Stimulated activated CD4-positive, alpha-beta T cell treated with anti-CD3 and anti-CD28 coated beads, Interleukin-12 subunit alpha, Interleukin-12 subunit beta, amount 100 ng/mL, for 4 hours (primary cell): ENCODE measurements at regions not wholly inside any gene's neighbourhood (a gene's known extent, or its start where the extent isn't known, plus 50 kb on each side); places are given as distances from the start of the nearest gene placed in this dataset.

ENCODE experiments used
- DNase-seq: peaks from one replicate; pipeline ENCODE4 v3.0.0-alpha.2; 2020

GRCh38 chr17:33798308-33798707 lies 456.8 kb upstream of the CCL2 start:
- no peak for DNase-seq

GRCh38 chr17:33802349-33803198 lies 452.5 kb upstream of the CCL2 start:
- no peak for DNase-seq

- no peak for DNase-seq
These were observed 451.8 kb upstream of the CCL2 start for GRCh38 chr17:33803199-33803685.

- no peak for DNase-seq
These were observed 451.4 kb upstream of the CCL2 start for GRCh38 chr17:33803686-33804085.

DNA sequence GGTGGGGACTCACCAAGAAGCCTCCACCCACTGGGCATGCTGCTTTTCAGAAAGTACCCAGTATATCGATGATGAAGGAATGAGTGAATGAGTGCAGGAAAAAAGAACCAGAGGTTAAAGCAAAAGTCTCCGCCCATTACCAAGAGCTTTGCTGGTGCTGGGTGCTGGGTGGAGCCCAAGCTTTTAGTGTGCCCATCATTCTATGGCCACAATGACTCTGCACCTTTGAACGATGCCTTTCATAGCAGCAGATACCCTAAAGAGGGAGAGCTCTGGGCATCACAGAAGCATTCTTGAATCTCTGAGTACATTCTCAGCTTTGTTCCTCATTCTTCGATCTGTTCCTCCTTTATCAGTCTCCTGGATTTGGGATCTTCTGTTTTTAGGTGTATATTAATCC lies 450.7 kb upstream of the CCL2 start:
- DNase-seq = no peak

DNA sequence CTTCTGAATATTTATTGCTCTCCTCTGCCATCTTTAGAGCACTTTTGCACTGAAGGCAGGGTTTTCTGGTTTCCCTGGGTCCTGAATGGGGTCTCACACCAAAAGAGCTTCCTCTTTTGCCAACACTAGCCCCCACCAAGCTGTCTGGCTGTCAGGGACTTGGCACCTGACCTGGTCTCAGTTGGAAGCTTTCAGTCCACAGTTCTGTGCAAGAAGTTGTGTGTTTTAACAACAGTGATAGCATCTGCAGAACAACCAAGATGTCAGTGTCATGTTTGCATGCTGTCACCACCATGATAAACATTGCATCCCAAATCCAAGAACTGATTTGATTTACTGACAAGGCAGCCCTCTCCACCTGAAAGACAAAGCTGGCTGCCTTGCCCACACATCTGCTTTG lies 448.5 kb upstream of the CCL2 start:
- no peak for DNase-seq

DNA sequence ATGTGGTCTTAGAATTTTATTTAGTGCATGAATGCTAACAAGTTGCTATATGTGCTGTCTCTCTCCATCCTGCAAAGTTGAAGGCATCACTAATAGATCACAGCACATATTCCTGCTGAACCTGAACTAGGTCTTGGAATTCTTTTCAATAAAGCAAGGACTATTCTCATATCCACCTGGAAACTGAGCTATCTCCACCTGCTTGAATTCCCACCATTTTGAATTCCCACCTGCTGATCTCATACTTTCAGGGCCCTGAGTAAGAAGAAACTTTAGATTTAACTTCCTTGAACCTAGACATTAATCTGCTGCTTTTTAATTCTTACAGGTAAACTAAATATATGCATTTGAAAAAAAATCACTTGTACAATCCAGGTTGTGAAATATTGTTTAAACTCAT lies 445.3 kb upstream of the CCL2 start:
- DNase-seq = no peak

GRCh38 chr17:33811004-33811760 lies 443.9 kb upstream of the CCL2 start:
- no peak for DNase-seq

- no peak for DNase-seq
These were observed 443.0 kb upstream of the CCL2 start for GRCh38 chr17:33811984-33812577.

DNA sequence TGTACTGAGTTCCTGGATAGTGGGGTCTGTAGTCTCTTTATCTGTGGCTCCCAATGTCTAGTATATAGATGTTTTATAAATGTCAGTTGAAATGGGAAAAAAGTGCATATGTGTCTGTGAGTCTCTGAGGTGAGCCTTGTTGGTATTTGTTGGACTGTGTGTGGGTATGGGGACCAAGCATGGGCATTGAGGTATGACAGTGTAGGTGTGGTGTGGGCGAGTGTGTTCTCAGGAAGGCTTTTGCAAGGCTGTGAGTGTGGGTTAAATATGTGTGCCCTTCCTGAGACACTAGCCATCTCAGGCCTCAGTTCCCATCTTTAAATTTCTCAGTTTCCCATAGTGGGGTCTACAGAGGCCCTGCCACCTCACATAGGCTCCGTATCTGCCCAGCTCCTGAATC lies 440.2 kb upstream of the CCL2 start:
- no peak for DNase-seq

DNA sequence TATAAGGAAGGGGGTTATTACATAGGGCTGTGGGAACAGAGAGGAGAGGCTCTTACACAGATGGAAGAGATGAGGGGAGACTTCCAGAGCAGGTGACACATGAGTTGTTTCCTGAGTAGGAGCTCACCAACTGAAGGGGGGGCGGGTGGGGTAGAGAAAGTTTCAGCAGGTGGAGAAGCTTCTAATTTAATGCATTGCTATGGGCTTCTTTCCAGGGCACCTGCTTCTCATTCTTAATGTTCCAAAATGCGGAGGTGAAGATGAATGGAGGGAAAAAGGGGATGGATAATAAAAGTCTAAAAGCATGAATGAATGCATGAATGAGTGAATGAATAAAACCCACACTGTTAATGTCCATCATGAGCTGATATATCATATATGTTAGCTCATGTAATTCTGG lies 439.0 kb upstream of the CCL2 start:
- DNase-seq = no peak

GRCh38 chr17:33816842-33817617 lies 438.1 kb upstream of the CCL2 start:
- DNase-seq = no peak

DNA sequence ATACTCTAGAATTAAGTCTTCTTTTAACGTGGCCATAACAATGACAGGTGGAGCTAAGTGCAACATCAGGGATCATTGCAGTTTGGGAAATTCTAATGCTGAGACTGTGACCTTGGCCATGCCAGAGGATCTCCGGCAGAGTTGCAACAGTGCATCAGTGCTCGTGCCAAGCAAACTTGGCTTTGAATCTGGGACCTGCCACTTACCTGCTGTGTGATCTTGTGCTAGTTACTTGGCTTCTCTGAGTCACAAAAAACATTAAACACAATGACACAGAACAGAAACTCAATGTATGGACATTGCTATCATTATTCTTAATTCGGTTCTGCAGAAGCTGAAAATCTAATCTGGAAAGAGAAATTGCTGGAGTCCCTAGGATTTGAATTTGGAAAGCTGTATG lies 435.5 kb upstream of the CCL2 start:
- no peak for DNase-seq

DNA sequence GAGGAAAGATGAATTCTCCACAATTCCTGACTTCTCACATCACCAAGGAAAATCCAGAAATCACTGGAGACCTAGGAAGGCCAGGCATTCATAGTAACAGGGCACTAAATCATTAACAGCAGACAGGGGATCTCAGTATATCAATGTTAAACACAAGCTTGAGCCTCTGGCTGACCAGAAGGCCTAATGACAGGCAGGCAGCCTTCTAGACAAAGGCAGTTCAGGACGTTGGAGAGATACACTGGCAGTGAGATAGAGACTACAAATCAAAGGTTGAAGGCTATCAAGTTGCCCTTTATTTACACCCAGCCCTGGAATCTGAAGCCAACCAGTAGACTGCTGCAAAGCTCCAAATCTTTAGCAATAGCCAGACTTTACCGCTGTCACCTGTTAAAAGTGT lies 422.8 kb upstream of the CCL2 start:
- no peak for DNase-seq

GRCh38 chr17:33837281-33837680 lies 417.8 kb upstream of the CCL2 start:
- DNase-seq = no peak

DNA sequence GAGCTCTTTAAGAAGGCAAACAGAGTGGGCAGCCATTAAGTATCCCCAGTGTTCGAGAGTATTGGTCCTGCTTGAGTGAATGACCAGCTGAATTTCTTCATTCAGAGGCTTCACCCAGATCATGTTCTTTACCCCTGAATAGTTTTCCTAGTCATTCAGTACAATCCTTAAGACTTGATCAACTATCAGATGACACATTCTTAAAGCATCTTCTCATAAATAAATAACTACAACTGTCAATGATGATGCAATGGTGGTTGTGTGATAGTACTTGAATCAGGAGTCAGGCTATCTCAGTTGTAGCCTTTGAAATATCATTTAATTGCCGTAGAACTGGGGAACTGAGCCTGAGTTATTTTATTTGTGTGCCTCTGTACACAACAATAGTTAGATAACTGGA lies 416.8 kb upstream of the CCL2 start:
- DNase-seq = no peak

DNA sequence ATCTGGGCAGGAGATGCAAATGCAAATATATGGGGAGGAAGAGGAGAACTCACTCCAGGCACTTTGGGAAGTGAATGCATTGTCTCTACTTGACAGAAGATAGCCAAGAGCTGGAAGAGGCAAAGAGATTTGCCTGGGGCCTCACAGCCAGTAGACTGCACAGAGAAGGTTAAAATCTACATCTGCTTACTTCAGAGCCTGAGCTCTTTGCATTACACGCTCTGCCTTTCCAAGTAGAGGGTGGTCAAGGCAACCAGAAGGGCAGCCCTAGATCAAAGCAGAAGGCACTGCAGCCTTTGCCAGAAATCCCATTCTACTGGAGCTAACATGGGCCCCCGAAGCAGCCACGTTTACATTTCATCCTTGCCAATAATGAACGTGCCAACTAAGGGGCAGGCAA lies 407.2 kb upstream of the CCL2 start:
- DNase-seq = no peak

- no peak for DNase-seq
These were observed 406.7 kb upstream of the CCL2 start for GRCh38 chr17:33848433-33848832.

GRCh38 chr17:33854596-33854995 lies 400.5 kb upstream of the CCL2 start:
- no peak for DNase-seq

DNA sequence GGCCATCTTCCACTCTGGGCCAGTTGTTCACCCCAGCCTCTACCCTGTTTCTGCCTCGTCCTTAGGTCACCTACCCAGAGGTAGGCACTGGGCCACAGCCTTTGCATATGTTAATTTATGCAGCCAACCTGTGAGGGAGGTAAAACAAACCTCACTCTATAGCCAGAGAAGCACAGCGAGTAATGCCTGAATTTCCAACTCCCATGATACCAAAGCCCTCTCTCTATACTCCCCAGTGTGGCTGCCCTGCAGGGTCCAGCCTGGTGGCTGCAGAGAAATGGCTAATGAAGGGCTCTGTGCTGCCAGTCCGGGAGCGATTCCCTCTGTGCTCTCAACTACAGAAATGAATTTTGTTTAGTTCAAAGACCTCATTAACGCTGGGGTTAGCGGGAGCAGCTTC lies 397.0 kb upstream of the CCL2 start:
- DNase-seq = no peak

DNA sequence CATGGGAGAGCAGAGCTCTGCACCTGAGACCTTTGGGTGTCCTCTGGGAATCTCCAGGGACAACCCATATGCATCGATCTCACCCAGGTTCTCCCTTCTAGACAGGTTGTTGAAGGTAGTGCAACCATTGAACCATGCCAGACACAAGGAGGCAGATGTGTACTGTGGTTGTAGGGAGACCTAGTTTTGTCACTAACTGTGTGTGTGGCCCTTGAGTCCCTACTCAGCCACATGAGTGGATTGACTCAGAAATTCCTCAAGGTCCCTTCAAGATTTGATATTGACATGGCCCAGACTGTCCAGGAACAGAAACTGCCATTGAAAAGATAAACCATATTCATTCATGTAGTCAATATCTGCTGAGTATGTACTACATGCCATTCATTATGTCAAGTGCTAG lies 396.4 kb upstream of the CCL2 start:
- DNase-seq = no peak

DNA sequence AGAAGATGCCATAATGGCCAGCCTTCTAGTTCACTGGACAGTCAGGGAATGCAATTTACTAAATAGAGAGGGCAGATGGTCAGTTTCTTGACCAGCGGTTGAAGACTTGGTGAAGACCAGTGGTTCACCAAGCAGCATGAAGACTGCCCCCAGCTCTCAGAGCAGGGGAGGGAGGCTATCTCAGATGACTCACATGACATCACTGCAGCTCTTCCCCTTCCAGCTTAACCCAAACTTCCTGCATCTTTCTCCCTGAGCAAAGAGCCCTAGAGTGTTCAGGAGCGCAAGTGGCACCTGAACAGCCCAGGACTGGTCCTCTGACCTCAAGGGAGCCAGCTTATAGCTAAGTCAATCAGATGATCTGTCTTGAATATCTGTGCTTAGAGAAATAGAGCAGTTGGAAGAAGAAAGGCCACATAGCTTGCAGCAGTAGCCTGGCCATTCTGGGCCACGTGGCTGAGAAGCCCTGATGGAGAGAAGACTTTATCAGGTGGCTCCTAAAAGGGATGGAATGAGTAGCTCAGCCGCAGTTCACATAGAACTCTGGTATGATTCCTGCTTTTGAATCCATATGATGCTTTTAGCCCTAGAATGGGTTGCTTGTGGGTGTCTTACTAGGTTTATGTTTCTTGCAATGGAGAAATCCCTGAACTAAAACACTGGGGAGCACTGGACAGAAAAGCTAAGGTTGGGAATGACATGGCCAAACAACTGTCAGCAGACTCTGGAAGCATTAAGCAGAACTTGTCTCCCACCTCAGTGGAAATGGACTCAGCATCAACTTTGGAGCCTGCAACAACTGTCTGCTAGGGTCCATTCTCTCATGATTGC lies 392.1 kb upstream of the CCL2 start:
- no peak for DNase-seq
